ENCODE measurements at regions not wholly inside any gene's neighbourhood (a gene's known extent, or its start where the extent isn't known, plus 50 kb on each side); places are given as distances from the start of the nearest gene placed in this dataset.
A peak's percentile ranks its signal among the peaks of the same experiment; 100 is the strongest.
"Not testable (repeated sequence)": the region's sequence is repeated elsewhere in the genome, so short reads cannot be mapped to it uniquely, and the experiment has no call there.

DNA sequence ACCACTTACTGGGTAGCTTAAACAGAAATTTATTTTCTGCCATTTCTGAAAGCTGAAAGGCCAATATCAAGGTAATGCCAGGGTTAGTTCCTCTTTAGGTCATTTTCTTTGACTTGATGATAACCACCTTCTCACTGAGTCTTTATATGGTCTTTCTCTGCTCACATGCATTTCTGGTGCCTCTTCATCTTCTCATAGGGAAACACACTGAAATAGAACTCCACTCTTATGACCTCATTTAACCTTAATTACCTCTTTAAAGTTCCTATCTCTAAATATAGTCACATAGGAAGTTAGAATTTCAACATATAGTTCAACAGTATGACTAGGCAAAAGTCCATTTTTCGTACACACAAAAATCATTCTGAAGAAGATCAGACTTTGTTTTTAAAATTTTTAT, 616.8 kb upstream of the VRK2 start:
- no peak for DNase-seq (ENCODE audit: low spot score)

DNA sequence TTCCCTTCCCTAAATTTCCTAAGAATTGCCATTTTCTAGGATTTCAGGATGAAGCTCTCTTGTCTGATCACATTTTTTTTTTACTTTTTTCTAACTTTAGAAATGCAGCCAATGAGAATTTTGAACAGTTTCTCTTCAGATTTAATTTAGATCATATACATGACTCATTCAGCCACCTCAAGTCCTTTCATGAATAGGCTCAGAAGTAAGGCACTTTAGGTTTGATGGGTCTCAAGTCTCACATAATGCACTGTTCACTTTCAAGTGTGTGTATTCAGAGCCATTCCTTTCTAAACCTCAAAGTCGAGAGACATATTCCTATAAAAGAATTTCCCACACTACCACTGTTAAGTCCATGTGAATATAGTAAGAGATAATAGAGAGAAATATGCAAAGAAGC, 614.1 kb upstream of the VRK2 start:
- DNase-seq (ENCODE audit: low spot score) = no peak

DNA sequence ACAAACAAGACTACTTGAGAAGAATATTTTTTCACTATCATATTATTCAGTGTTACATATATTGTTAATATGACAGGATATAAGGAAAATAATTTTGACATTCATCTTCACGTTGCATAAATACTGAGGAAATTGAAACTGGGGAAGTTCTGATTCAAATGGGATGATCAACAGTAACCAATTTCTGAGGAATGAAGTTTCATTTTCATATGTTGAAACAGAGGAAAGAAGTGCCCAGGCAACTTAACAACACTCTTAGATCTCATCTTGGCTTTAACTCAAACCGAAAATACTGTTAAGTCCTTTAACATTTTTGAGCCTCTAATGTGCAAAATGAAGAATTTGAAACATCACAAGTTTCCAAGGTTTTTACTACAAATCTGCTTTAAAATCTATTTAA, 612.2 kb upstream of the VRK2 start:
- no peak for DNase-seq (ENCODE audit: low spot score)

- DNase-seq (ENCODE audit: low spot score) = no peak
Measured at GRCh38 chr2:57434972-57435371, 611.6 kb upstream of the VRK2 start.

DNA sequence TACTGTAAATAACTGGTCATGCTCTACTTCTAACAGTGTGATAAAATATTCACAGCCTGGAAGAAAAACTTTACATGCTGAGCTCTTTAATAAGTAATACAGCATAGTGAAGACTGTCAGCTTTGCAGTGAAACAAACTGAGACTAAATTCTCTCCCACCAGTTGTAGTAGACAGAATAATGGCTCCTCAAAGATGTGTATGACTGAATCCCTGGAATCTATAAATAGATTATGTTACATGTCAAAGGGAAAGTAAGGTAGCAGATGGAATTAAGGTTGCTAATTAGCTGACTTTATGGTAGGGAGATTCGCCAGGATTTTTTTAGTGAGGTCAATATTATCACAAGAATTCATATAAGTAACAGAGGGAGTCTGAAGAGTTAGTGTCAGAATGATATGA, 609.5 kb upstream of the VRK2 start:
- DNase-seq (ENCODE audit: low spot score) = no peak

- no peak for DNase-seq (ENCODE audit: low spot score)
Measured at GRCh38 chr2:57440437-57440836, 606.2 kb upstream of the VRK2 start.

GRCh38 chr2:57443086-57443485, 603.5 kb upstream of the VRK2 start:
- no peak for DNase-seq (ENCODE audit: low spot score)

- no peak for DNase-seq (ENCODE audit: low spot score)
Measured at GRCh38 chr2:57443973-57444521, 602.6 kb upstream of the VRK2 start.

DNA sequence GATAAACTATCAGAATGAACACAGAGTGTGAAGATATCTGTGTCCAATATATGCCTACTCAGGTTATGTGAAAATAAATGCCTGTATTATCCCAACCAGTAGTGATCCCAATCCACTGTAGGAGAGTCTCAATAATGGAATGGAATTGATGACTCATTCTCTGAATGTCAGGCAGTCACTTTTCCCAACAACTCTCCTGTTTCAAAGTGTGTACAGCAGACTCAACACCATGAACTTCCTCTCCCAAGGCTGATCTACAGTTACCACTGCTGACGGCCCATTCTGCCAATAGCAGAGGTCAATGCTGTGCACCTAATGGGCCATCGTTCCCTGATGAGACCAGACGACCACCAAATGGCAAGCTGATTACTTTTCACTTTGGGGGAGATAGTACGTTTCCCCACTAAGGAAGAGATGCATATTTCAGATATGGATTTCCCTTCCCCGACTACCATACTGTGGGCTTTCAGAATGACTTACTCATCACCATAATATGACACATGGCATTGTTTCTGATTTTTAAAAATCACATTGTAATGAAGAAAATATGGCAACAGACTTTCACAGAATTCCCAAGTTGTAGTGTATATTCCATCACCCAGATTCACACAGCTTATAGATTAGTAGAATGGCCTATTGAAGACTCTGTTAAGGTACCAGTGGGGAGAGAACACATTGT, 601.7 kb upstream of the VRK2 start:
- DNase-seq (ENCODE audit: low spot score) = no peak

- DNase-seq (ENCODE audit: low spot score) = no peak
Measured at GRCh38 chr2:57448816-57449215, 597.8 kb upstream of the VRK2 start.

DNA sequence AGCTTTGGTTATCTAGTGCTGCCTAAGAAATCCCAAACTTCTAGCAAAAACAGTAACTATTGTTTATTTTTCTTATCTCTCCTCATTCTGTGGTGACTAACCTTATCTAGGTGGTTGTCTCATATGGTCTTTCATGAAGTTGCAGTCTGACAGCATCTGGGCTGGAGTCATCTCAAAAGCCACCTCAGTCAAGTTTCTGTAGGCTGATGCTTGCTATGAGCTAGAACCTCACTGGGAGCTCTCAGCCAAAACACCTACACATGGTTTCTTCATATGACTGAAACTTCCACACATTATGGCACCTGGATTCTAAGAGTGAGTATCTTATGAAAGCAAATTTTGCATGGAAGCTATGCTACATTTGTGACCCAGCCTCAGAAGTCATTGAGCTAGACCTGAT, 596.4 kb upstream of the VRK2 start:
- peak; percentile 2 for DNase-seq (ENCODE audit: low spot score)

DNA sequence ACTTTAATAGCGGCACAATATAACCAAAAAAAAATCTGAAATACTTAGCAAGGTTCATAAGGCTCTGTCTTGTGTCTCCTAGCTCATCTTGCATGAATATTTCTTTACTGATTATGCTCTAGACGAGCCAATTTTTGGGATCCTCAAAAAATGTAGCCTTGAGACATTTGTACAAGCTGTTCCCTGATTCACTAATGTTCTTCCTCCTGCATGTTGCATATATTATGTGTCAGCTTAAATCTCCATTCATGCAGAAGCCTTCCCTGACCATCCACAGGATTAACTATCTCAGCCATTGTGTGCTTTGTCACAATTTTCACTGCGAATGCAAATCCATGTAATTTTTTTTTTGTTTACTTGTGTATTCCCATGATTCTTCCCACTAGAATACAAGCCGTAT, 594.0 kb upstream of the VRK2 start:
- DNase-seq (ENCODE audit: low spot score) = no peak

DNA sequence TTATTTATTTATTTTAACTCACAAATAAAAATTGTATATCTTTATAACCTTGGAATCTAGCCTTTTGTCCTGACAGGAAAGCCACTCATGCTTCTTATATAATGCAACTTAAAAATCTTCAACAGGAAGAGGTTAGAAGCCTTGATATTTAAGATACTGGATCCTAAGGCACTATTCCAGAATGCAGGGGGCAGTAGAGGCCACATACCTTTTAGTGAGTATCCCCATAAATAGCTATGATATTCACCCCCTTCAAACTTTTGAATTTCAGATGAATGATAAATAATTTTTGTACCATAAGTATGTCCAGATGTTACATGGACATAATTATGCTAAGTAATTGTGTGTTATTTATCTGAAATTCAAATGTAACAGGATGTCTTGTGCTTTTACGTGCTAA, 592.7 kb upstream of the VRK2 start:
- DNase-seq (ENCODE audit: low spot score) = no peak

- DNase-seq (ENCODE audit: low spot score) = no peak
Measured at GRCh38 chr2:57460396-57461276, 586.0 kb upstream of the VRK2 start.

DNA sequence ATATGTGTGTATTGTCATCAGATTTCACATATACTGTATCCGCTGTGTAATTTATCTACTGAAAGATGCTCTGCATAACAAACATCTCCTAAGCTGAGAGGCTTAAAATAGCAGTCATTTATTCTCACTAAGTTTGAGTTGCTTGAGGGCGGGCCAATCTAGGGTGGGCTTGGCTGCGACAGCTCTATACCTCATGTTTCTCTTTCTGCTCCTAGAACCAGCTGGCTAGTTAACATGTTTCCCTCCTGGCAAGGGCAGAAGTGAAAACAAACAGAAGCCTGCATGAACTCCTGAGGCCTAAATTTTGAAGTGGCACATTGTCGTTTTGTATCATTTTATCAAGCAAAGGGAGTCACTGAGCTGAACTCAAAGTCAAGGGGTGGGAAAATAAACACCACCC, 585.0 kb upstream of the VRK2 start:
- DNase-seq (ENCODE audit: low spot score) = no peak

DNA sequence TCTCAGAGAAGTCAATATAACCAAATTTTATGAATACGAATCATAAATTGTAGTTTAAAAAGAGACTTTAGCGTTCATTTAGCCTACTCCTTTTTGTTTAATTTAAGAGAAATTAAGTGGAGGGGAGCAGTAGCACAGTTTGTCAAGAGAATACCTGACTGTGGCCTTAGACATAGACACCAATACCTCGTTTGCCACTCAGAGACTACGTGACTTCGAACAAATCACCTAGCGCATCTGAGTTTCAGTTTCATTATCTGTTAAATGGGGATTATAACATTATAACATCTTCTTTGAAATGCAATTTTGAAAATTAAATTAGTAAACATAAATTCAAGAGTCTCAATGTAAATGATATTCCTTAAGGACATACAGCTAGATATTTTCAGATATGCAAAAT, 581.5 kb upstream of the VRK2 start:
- DNase-seq (ENCODE audit: low spot score) = no peak

DNA sequence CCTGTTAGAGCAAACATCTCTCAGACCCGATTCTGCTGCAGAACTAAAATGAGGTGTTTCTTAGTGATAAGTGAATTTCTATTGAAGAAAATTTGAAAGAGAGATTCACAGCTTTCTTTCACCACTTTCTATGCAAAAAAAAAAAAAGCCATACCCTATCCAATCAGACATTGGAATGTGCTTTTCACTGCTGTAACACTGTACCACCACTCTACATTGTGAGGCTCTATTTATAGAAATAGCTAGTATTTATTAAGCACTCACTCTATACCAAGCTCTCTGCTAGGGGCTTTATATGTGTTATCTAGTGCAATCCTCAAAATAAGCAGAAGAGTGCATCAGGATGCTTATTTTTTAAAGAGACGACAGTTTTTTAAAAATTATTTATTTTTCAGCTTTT, 580.6 kb upstream of the VRK2 start:
- DNase-seq (ENCODE audit: low spot score) = no peak

DNA sequence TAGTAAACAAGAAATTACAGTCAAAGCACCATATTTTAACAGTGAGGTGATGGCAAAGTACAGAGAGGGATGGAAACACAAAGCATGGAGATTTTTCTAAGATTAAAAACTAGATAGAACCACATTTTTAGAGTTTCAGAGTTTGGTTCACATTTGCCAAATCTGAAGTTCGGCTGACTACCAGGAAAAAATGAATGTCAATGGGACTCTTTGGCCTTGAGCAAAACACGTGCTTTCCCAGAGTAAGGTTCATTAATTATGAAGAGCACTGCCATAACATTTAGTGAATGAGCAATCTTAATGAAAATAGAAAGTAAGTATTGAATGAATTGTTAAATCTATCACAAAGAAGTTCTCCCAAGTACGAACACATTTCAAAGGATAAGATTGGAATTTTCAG, 571.2 kb upstream of the VRK2 start:
- DNase-seq (ENCODE audit: low spot score) = no peak

GRCh38 chr2:57479981-57480380, 566.6 kb upstream of the VRK2 start:
- DNase-seq (ENCODE audit: low spot score) = no peak

DNA sequence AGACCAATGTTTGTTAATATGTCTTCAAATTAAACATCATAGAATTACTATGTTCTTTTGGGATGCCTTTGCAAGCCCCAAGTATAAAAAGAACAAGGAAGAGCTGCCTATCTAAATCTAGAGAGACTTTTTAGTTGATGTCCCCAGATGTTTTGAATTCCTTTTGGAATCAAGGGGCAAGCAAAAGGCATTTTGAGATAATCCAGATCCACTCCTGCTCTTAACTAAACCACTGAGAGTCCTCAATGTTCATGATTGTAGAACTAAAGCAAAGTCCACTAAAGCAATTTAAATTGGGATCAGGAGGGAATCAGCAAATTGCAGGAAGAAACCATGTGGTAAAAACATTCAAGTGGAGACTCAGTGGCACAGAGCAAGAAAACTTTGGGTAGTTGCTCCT, 558.5 kb upstream of the VRK2 start:
- DNase-seq (ENCODE audit: low spot score) = no peak

- no peak for DNase-seq (ENCODE audit: low spot score)
Measured at GRCh38 chr2:57490741-57491140, 555.9 kb upstream of the VRK2 start.

- no peak for DNase-seq (ENCODE audit: low spot score)
Measured at GRCh38 chr2:57491213-57491612, 555.4 kb upstream of the VRK2 start.

DNA sequence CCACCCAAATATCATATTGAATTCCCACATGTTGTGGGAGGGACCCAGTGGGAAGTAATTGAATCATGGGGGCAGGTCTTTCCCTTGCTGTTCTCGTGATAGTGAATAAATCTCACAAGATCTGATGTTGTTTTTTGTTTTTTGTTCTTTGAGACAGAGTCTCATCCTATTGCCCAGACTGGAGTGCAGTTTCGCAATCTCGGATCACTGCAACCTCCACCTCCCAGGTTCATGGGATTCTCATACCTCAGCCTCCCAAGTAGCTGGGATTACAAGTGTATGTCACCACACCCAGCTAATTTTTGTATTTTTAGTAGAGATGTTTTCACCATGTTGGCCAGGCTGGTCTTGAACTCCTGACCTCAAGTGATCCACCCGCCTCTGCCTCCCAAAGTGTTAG, 552.6 kb upstream of the VRK2 start:
- DNase-seq (ENCODE audit: low spot score) = not testable (repeated sequence)
